Fibroblast of pulmonary artery (primary cell): ENCODE measurements at regions not wholly inside any gene's neighbourhood (a gene's known extent, or its start where the extent isn't known, plus 50 kb on each side); places are given as distances from the start of the nearest gene placed in this dataset.

Source experiments
- DNase-seq: peaks from one replicate; pipeline ENCODE4 v3.0.0-alpha.2; 2010; ENCODE audit warnings: low read depth
- H3K4me3 ChIP-seq: replicated peaks from 2 replicates; pipeline ENCODE4 v1.5.1; 2011; ENCODE audit warnings: low read depth, mild to moderate bottlenecking, control low read depth, low read length, moderate library complexity
- TF ChIP-seq, protein P1 (sequence below): IDR thresholded peaks from 2 replicates; pipeline ENCODE4 v1.5.1; 2011; ENCODE audit warnings: mild to moderate bottlenecking, control low read depth, low read length, inconsistent platforms; ENCODE audit errors: missing control alignments

GRCh38 chr5:167951116-167951515, 340.3 kb upstream of the WWC1 start:
- H3K4me3 ChIP-seq = peak overlapping the region; percentile 15
- TF ChIP-seq, protein P1, sequence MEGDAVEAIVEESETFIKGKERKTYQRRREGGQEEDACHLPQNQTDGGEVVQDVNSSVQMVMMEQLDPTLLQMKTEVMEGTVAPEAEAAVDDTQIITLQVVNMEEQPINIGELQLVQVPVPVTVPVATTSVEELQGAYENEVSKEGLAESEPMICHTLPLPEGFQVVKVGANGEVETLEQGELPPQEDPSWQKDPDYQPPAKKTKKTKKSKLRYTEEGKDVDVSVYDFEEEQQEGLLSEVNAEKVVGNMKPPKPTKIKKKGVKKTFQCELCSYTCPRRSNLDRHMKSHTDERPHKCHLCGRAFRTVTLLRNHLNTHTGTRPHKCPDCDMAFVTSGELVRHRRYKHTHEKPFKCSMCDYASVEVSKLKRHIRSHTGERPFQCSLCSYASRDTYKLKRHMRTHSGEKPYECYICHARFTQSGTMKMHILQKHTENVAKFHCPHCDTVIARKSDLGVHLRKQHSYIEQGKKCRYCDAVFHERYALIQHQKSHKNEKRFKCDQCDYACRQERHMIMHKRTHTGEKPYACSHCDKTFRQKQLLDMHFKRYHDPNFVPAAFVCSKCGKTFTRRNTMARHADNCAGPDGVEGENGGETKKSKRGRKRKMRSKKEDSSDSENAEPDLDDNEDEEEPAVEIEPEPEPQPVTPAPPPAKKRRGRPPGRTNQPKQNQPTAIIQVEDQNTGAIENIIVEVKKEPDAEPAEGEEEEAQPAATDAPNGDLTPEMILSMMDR = no peak
- no peak for DNase-seq

GRCh38 chr5:167952278-167952995, 339.0 kb upstream of the WWC1 start:
- no peak overlapping the region for H3K4me3 ChIP-seq
- TF ChIP-seq, protein P1 = no peak
- DNase-seq = no peak

GRCh38 chr5:167953151-167953798, 338.2 kb upstream of the WWC1 start:
- H3K4me3 ChIP-seq = no peak overlapping the region
- no peak for DNase-seq
- TF ChIP-seq, protein P1 = no peak

DNA sequence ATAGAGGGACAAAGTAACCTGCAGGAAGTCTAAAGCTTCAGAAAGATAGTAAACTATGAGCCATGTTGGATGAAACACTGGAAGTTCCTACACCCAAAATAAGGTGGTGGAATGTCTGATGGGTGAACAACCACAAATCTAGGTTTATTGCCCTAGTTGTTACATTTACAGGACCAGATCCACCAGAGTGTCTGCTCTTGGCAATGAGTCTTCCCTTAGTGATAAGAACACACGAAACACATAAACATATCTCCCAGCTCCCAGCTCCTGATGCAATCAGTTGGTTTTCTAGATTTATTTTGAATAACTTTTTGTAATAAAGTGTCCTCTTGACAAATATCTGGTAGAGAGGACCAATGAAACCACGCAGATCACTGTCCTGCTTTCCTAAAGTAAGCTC, 329.7 kb upstream of the WWC1 start:
- no peak for DNase-seq
- H3K4me3 ChIP-seq = no peak overlapping the region
- TF ChIP-seq, protein P1 = no peak

DNA sequence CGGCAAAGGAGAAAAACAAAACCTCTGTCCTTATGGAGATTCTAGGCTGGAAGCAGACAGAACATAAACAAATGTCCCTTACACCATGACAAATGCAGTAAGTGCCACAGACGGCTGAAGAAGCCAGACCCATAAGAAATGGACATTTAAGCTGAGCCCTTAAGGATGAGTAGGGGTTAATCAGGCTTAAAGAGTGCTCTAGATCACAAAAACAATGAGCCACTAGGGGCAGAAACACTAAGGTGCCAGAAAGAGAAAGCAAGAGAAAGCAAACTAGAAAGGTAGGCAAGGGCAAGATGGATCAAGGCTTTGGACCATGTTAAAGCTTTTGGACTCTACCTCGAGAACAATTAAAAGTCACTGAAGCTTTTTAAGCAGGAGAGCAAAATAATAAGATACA, 326.9 kb upstream of the WWC1 start:
- no peak for DNase-seq
- H3K4me3 ChIP-seq = no peak overlapping the region
- TF ChIP-seq, protein P1 = peak; percentile 38

- TF ChIP-seq, protein P1 = no peak
- H3K4me3 ChIP-seq = no peak overlapping the region
- no peak for DNase-seq
Observed at GRCh38 chr5:167965710-167966109, 325.7 kb upstream of the WWC1 start.
